Breast epithelium (tissue), 3 donors: ENCODE measurements at regions not wholly inside any gene's neighbourhood (a gene's known extent, or its start where the extent isn't known, plus 50 kb on each side); places are given as distances from the start of the nearest gene placed in this dataset.

ENCODE experiments used
- CTCF ChIP-seq, 3 donors: fragments of 450-650 bp; IDR thresholded peaks; one replicate each; pipeline ENCODE4 v1.5.1; 2016 to 2017; ENCODE audit warnings: antibody characterized with exemption in 3 of 3, mild to moderate bottlenecking in 3 of 3, moderate library complexity in 3 of 3
- POLR2A ChIP-seq: fragments of 450-650 bp; IDR thresholded peaks from one replicate; pipeline ENCODE4 v1.6.1; 2016; ENCODE audit warnings: antibody characterized with exemption, mild to moderate bottlenecking, moderate library complexity

GRCh38 chr15:37820380-37821128 is 113.9 kb upstream of the TMCO5A start:
- TF ChIP-seq CTCF (IDR thresholded peaks at IDR 0.05) (no peak), POLR2A (no peak)
